H1 (cell line): ENCODE measurements at regions not wholly inside any gene's neighbourhood (a gene's known extent, or its start where the extent isn't known, plus 50 kb on each side); places are given as distances from the start of the nearest gene placed in this dataset.

Source experiments
- CTCF ChIA-PET: fragments of 300-600 bp; sonication (Branson Sonifier 250); formaldehyde crosslinking; loops from one replicate; lab custom pipeline; 2021; ENCODE audit not compliant: partially characterized antibody; lab: Charles Lee
- POLR2A ChIA-PET: fragments of 300-600 bp; sonication (Branson Sonifier 250); formaldehyde crosslinking; loops from one replicate; lab custom pipeline; 2021; ENCODE audit warnings: inconsistent platforms; ENCODE audit not compliant: partially characterized antibody; lab: Charles Lee
- DNase-seq, 2 experiments: peaks; one replicate each; pipeline versions ENCODE4 v3.0.0 to v3.0.0-alpha.2; 2010 to 2022; ENCODE audit warnings: low spot score in 2 of 2, low read depth in 1 of 2, mixed read lengths in 1 of 2
- FAIRE-seq: peaks from 2 replicates; lab custom pipeline; 2011; peaks lifted over from hg19 to GRCh38; lab: Jason Lieb, UNC
- H2AFZ ChIP-seq: 2 replicates; pipeline ENCODE4 v1.8.1; 2012; ENCODE audit warnings: low read length, inconsistent platforms
- H2AK5ac ChIP-seq: 2 replicates; pipeline ENCODE4 v1.6.1; 2013; ENCODE audit warnings: low read depth, low read length
- H2BK120ac ChIP-seq: replicated peaks from 2 replicates; pipeline ENCODE3; 2013; ENCODE audit warnings: low read depth, low read length, inconsistent platforms
- H2BK12ac ChIP-seq: 2 replicates; pipeline ENCODE4 v1.6.1; 2013; ENCODE audit warnings: low read depth, low read length
- H2BK15ac ChIP-seq: 2 replicates; pipeline ENCODE4 v1.6.1; 2013; ENCODE audit warnings: low read length
- H2BK20ac ChIP-seq: 2 replicates; pipeline ENCODE4 v1.6.1; 2013; ENCODE audit warnings: low read length
- H2BK5ac ChIP-seq: 2 replicates; pipeline ENCODE4 v1.6.1; 2013; ENCODE audit warnings: low read depth, low read length
- H3K14ac ChIP-seq: 2 replicates; pipeline ENCODE4 v1.6.1; 2013; ENCODE audit warnings: inconsistent platforms; ENCODE audit not compliant: insufficient read length
- H3K18ac ChIP-seq: 2 replicates; pipeline ENCODE4 v1.6.1; 2013; ENCODE audit warnings: low read length; ENCODE audit errors: extremely low read depth
- H3K23ac ChIP-seq: 2 replicates; pipeline ENCODE4 v1.6.1; 2013; ENCODE audit warnings: inconsistent platforms; ENCODE audit not compliant: insufficient read length
- H3K23me2 ChIP-seq: 2 replicates; pipeline ENCODE4 v1.6.1; 2013; ENCODE audit warnings: low read depth, low read length
- H3K27ac ChIP-seq: 2 replicates; pipeline ENCODE4 v1.6.1; 2011; ENCODE audit warnings: low read depth, low read length, inconsistent platforms
- H3K27me3 ChIP-seq, 4 experiments: replicated peaks in 1 of 4; 1 replicate in 1 of 4; 2 replicates in 3 of 4; pipeline versions ENCODE4 v1.6.1 to v1.8.1; 2011 to 2013; ENCODE audit warnings: low read length in 3 of 4, mild to moderate bottlenecking in 3 of 4, inconsistent platforms in 2 of 4, mixed read lengths in 2 of 4, moderate library complexity in 1 of 4; ENCODE audit not compliant: control insufficient read depth in 3 of 4, insufficient read depth in 3 of 4; ENCODE audit errors: extremely low read depth in 1 of 4
- H3K36me3 ChIP-seq, 4 experiments: 2 replicates each; pipeline versions ENCODE4 v1.6.1 to v1.8.1; 2011 to 2013; ENCODE audit warnings: mild to moderate bottlenecking in 4 of 4, low read length in 3 of 4, moderate library complexity in 2 of 4, control low read depth in 1 of 4, inconsistent platforms in 1 of 4; ENCODE audit not compliant: insufficient read depth in 4 of 4, control insufficient read depth in 2 of 4
- H3K4ac ChIP-seq: replicated peaks from 2 replicates; pipeline ENCODE3; 2013; ENCODE audit warnings: low read length, low read depth, mixed read lengths, inconsistent platforms; ENCODE audit not compliant: insufficient read length
- H3K4me1 ChIP-seq, 4 experiments: replicated peaks in 1 of 4; 1 replicate in 1 of 4; 2 replicates in 3 of 4; pipeline versions ENCODE4 v1.6.1 to v1.8.1; 2011 to 2013; ENCODE audit warnings: low read length in 3 of 4, inconsistent platforms in 2 of 4, mixed read lengths in 1 of 4; ENCODE audit not compliant: insufficient read depth in 4 of 4, control insufficient read depth in 3 of 4
- H3K4me2 ChIP-seq, 2 experiments: 2 replicates each; pipeline versions ENCODE4 v1.6.1 to v1.8.1; 2011 to 2013; ENCODE audit warnings: low read depth in 2 of 2, low read length in 2 of 2, control low read depth in 1 of 2, inconsistent platforms in 1 of 2, mild to moderate bottlenecking in 1 of 2; ENCODE audit not compliant: insufficient read depth in 1 of 2
- H3K4me3 ChIP-seq, 4 experiments: fragments of 200-600, 300-600 bp in 1 of 4; sonication (generic), shearing (Covaris generic), sonication (Bioruptor Twin) in 1 of 4; 2 replicates each; pipeline versions ENCODE4 v1.5.1 to v1.8.1; 2011 to 2016; ENCODE audit warnings: low read length in 4 of 4, low read depth in 3 of 4, control low read depth in 2 of 4, inconsistent platforms in 2 of 4, mild to moderate bottlenecking in 2 of 4, mixed read lengths in 1 of 4, moderate library complexity in 1 of 4; ENCODE audit not compliant: insufficient read depth in 2 of 4; ENCODE audit errors: extremely low read depth in 1 of 4
- H3K56ac ChIP-seq: replicated peaks from 2 replicates; pipeline ENCODE3; 2013; ENCODE audit warnings: low read depth, mild to moderate bottlenecking, mixed read lengths, low read length, inconsistent platforms; ENCODE audit not compliant: insufficient read length
- H3K79me1 ChIP-seq: 2 replicates; pipeline ENCODE4 v1.6.1; 2013; ENCODE audit warnings: low read depth, low read length, control low read depth
- H3K79me2 ChIP-seq, 2 experiments: 2 replicates each; pipeline versions ENCODE4 v1.6.1 to v1.8.1; 2012 to 2013; ENCODE audit warnings: low read length in 2 of 2, mild to moderate bottlenecking in 2 of 2, inconsistent platforms in 1 of 2; ENCODE audit not compliant: insufficient read depth in 2 of 2, control insufficient read depth in 1 of 2
- H3K9ac ChIP-seq, 4 experiments: replicated peaks in 1 of 4; 1 replicate in 1 of 4; 2 replicates in 3 of 4; pipeline versions ENCODE4 v1.6.1 to v1.8.1; 2011 to 2013; ENCODE audit warnings: low read depth in 3 of 4, low read length in 3 of 4, control low read depth in 2 of 4, mild to moderate bottlenecking in 2 of 4, moderate library complexity in 2 of 4, inconsistent platforms in 1 of 4; ENCODE audit errors: extremely low read depth in 1 of 4
- H3K9me3 ChIP-seq, 2 experiments: 2 replicates each; pipeline versions ENCODE4 v1.6.1 to v1.8.1; 2012 to 2013; ENCODE audit warnings: mild to moderate bottlenecking in 2 of 2, moderate library complexity in 2 of 2, control low read depth in 1 of 2, inconsistent platforms in 1 of 2, low read depth in 1 of 2, low read length in 1 of 2, mixed read lengths in 1 of 2; ENCODE audit not compliant: insufficient read depth in 2 of 2
- H4K20me1 ChIP-seq, 2 experiments: replicated peaks in 1 of 2; 2 replicates each; pipeline versions ENCODE3 to v1.8.1; 2011 to 2013; ENCODE audit warnings: inconsistent platforms in 2 of 2, low read length in 2 of 2, mild to moderate bottlenecking in 1 of 2; ENCODE audit not compliant: insufficient read depth in 2 of 2, control insufficient read depth in 1 of 2
- H4K5ac ChIP-seq: 2 replicates; pipeline ENCODE4 v1.6.1; 2013; ENCODE audit warnings: low read length, low read depth, mixed read lengths, inconsistent platforms; ENCODE audit not compliant: insufficient read length
- H4K8ac ChIP-seq: 2 replicates; pipeline ENCODE4 v1.8.0; 2013; ENCODE audit warnings: mild to moderate bottlenecking, moderate library complexity, low read length, inconsistent platforms; ENCODE audit not compliant: insufficient read depth; ENCODE audit errors: extremely low read depth
- H4K91ac ChIP-seq: replicated peaks from 2 replicates; pipeline ENCODE3; 2013; ENCODE audit warnings: low read length, mixed read lengths, inconsistent platforms; ENCODE audit not compliant: insufficient read length
- BACH1 ChIP-seq: IDR thresholded peaks from 2 replicates; pipeline ENCODE4 v1.6.1; 2012; ENCODE audit warnings: low read length, improper control_type of control experiment
- CBX5 ChIP-seq: fragments of 300-800, 300-1000 bp; sonication (generic); IDR thresholded peaks from 2 replicates; pipeline ENCODE4 v1.7.1; 2016; ENCODE audit warnings: antibody characterized with exemption, low read length, low read depth
- CBX8 ChIP-seq: fragments of 300-800, 300-1000 bp; sonication (generic); IDR thresholded peaks from 2 replicates; pipeline ENCODE4 v1.7.1; 2016; ENCODE audit warnings: low read depth, low read length, borderline replicate concordance
- CTCF ChIP-seq, 3 experiments: IDR thresholded peaks; 1 replicate in 2 of 3; 2 replicates in 1 of 3; pipeline versions ENCODE4 v1.5.1 to v1.6.1; 2011; ENCODE audit warnings: low read length in 3 of 3, mild to moderate bottlenecking in 3 of 3, inconsistent platforms in 2 of 3, low read depth in 1 of 3, moderate library complexity in 1 of 3; ENCODE audit not compliant: insufficient read depth in 1 of 3; ENCODE audit errors: control extremely low read depth in 1 of 3
- E2F6 ChIP-seq: IDR thresholded peaks from 2 replicates; pipeline ENCODE4 v1.6.1; 2012; ENCODE audit warnings: inconsistent platforms
- JUND ChIP-seq: IDR thresholded peaks from 2 replicates; pipeline ENCODE4 v1.6.1; 2011; ENCODE audit warnings: mild to moderate bottlenecking, improper control_type of control experiment, low read length
- RXRA ChIP-seq: IDR thresholded peaks from 2 replicates; pipeline ENCODE4 v1.6.1; 2011; ENCODE audit warnings: low read depth, mild to moderate bottlenecking, low read length, moderate library complexity; ENCODE audit not compliant: insufficient read depth
- WGBS, 2 experiments: shearing (Covaris generic) in 1 of 2; methylation state at CpG; one replicate each; pipeline versions ENCODE4 v1.1.6 to v1.1.7; 2013 to 2015; ENCODE audit warnings: low lambda C conversion rate in 2 of 2, mixed read lengths in 2 of 2, inconsistent platforms in 1 of 2, low coverage in 1 of 2, missing lambda C conversion rate in 1 of 2; ENCODE audit not compliant: insufficient replicate concordance in 2 of 2, insufficient coverage in 1 of 2, insufficient read length in 1 of 2; ENCODE audit errors: extremely low coverage in 1 of 2, missing lambda C conversion rate in 1 of 2; 5-methylcytosine and 5-hydroxymethylcytosine counted together

- Histone ChIP-seq H2BK5ac (no peak overlapping the region), H3K23ac (no peak overlapping the region), H4K20me1 (no peaks in the 10 kb centered on the region), H3K36me3 (no peaks in the 10 kb centered on the region; a peak in 1 of 8 replicates), H3K79me1 (no peaks in the 10 kb centered on the region), H4K5ac (no peak overlapping the region), H2BK15ac (no peak overlapping the region), H3K56ac (no peak overlapping the region), H3K9ac (no peak overlapping the region), H3K23me2 (no peaks in the 10 kb centered on the region; the same call in 1 of the 2 replicates), H3K4me3 (no peak overlapping the region)
- WGBS, 2 experiments: 89% methylated on average over 13 of the region's 13 CpGs; no CpG with 5 or more reads in 1 of the 2 experiments
- no peak for TF ChIP-seq RXRA
- TF ChIP-seq BACH1: no peak
- no peak for TF ChIP-seq CBX5
- TF ChIP-seq E2F6: no peak
- no peak for TF ChIP-seq JUND
- no peak for TF ChIP-seq CTCF (IDR thresholded peaks at IDR 0.05; ENCODE audit: control extremely low read depth in 1 of 3, insufficient read depth in 1 of 3, low read depth in 1 of 3, low read length in 3 of 3)
- TF ChIP-seq CBX8: no peak
- TF ChIP-seq, all 59 proteins: peak for 0
- Histone ChIP-seq H2BK12ac (no peak overlapping the region), H4K91ac (no peak overlapping the region), H2BK20ac (no peak overlapping the region), H3K4me2 (no peak overlapping the region), H3K4ac (no peak overlapping the region), H3K14ac (no peak overlapping the region), H2BK120ac (no peak overlapping the region), H3K9me3 (peaks cover 13 to 17% of the 10 kb centered on the region in 2 experiments; a peak in 3 of 4 replicates), H3K79me2 (no peaks in the 10 kb centered on the region), H3K27me3 (no peaks in the 10 kb centered on the region), H2AK5ac (no peak overlapping the region), H3K27ac (no peak overlapping the region), H2AFZ (no peak overlapping the region), H4K8ac (no peak overlapping the region), H3K18ac (no peak overlapping the region), H3K4me1 (no peaks in the 10 kb centered on the region)
- ChIA-PET CTCF (interaction anchor here (0.6 kb wide), 1 partner anchor 32 kb away, joined by 3 read pairs; no protein-coding TSS in a partner anchor), POLR2A (no interaction called here)
- DNase-seq: no peak
- no peak for FAIRE-seq
Measured at GRCh38 chr10:130254243-130254642, 118.1 kb downstream of the GLRX3 start.
